ENCODE measurements at regions not wholly inside any gene's neighbourhood (a gene's known extent, or its start where the extent isn't known, plus 50 kb on each side); places are given as distances from the start of the nearest gene placed in this dataset.

DNA sequence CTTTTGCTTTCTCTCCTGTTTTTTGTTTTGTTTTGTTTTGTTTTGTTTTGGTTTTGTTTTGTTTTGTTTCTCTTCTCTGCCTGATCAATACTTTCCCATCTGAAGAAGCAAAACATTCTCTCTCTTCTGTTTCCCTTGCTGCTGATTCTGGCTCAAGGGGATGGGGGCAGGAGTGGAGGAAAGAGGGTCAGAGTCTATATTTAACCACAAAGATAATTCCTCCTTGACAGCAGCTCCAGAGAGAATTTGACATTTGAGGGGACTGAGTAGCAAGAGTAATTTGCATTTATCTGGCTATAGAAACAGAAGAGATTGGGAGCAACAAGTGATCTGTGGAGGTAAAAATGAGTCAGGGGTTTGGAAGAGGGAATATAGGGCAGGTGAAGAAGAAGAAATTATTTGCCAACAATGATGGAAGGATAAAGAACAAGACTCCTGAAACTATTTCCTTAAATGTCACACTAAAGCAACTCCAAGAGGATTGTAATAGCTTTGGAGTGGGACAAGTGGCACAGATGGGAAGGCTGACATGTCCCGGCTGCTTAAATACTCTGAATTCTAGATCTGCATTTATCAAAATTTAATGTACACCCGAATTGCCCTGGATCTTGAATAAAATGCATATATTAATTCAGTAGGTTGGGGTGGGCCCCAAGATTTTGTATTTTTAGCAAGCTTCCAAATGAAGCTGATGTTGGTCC lies 349.3 kb upstream of the PLXNA2 start:
- Histone ChIP-seq H3K4me3 (no peak overlapping the region), H3K36me3 (no peaks in the 10 kb centered on the region), H3K27me3 (replicated peaks; ENCODE audit: insufficient read depth) (no peaks in the 10 kb centered on the region), H3K27ac (no peak overlapping the region), H3K9me3 (no peaks in the 10 kb centered on the region), H3K4me1 (ENCODE audit: control insufficient read depth in 1 of 2, low read depth in 2 of 2) (no peaks in the 10 kb centered on the region)
- ATAC-seq (ENCODE audit: insufficient number of reproducible peaks, low FRiP score, low read depth) (no peak), DNase-seq (ENCODE audit: low spot score) (no peak)
- TF ChIP-seq, protein P1, sequence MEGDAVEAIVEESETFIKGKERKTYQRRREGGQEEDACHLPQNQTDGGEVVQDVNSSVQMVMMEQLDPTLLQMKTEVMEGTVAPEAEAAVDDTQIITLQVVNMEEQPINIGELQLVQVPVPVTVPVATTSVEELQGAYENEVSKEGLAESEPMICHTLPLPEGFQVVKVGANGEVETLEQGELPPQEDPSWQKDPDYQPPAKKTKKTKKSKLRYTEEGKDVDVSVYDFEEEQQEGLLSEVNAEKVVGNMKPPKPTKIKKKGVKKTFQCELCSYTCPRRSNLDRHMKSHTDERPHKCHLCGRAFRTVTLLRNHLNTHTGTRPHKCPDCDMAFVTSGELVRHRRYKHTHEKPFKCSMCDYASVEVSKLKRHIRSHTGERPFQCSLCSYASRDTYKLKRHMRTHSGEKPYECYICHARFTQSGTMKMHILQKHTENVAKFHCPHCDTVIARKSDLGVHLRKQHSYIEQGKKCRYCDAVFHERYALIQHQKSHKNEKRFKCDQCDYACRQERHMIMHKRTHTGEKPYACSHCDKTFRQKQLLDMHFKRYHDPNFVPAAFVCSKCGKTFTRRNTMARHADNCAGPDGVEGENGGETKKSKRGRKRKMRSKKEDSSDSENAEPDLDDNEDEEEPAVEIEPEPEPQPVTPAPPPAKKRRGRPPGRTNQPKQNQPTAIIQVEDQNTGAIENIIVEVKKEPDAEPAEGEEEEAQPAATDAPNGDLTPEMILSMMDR (IDR thresholded peaks at IDR 0.05): no peak

DNA sequence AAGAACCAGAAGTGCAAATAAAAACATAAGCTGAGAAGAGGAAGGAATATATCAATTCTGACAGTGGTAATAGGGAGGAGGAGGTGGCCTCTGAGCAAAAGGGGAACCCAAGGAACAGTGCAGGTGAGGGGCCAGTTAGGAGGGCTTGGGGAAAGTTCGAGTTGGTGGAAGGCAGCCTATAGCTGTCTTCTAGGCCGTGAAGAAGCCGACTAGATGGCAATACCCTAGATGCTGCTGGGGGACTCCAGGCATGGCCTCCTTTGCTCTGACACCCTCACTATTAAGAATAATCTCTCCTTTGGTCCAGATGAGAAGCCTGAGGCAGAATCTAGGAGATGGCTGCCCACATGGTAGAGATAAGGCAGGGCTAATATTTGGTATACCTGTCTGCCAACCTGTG lies 351.1 kb upstream of the PLXNA2 start:
- DNase-seq (ENCODE audit: low spot score) (no peak), ATAC-seq (ENCODE audit: insufficient number of reproducible peaks, low FRiP score, low read depth) (no peak)
- TF ChIP-seq, protein P1 (IDR thresholded peaks at IDR 0.05): no peak
- no peaks in the 10 kb centered on the region for H3K27me3 ChIP-seq (replicated peaks; ENCODE audit: insufficient read depth)
- no peaks in the 10 kb centered on the region for H3K36me3 ChIP-seq
- H3K9me3 ChIP-seq: no peaks in the 10 kb centered on the region
- no peak overlapping the region for H3K4me3 ChIP-seq
- H3K4me1 ChIP-seq (ENCODE audit: control insufficient read depth in 1 of 2, low read depth in 2 of 2): no peaks in the 10 kb centered on the region
- no peak overlapping the region for H3K27ac ChIP-seq

DNA sequence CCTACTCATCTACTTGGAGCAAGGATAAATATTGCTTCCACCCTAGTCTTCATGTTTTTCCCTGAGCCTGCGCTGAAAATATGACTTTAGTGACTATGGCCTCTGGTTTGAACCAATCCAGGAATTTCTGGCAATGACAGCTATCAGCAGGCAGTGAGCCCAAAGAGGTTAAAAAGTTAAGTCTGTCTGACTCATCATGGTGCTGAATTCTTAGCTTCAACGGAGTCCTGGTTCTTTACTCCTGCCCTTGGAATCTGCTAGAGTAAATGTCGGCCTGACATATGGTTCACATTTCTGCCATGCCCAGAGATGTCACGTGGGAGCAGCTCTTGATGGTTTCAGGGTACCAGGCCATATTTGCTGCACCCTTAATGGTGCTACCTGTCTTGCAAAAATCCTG lies 351.6 kb upstream of the PLXNA2 start:
- Histone ChIP-seq H3K4me3 (no peak overlapping the region), H3K9me3 (no peaks in the 10 kb centered on the region), H3K36me3 (no peaks in the 10 kb centered on the region), H3K4me1 (ENCODE audit: control insufficient read depth in 1 of 2, low read depth in 2 of 2) (no peaks in the 10 kb centered on the region), H3K27me3 (replicated peaks; ENCODE audit: insufficient read depth) (no peaks in the 10 kb centered on the region), H3K27ac (no peak overlapping the region)
- no peak for ATAC-seq (ENCODE audit: insufficient number of reproducible peaks, low FRiP score, low read depth)
- TF ChIP-seq, protein P1 (IDR thresholded peaks at IDR 0.05): no peak
- DNase-seq (ENCODE audit: low spot score): no peak

DNA sequence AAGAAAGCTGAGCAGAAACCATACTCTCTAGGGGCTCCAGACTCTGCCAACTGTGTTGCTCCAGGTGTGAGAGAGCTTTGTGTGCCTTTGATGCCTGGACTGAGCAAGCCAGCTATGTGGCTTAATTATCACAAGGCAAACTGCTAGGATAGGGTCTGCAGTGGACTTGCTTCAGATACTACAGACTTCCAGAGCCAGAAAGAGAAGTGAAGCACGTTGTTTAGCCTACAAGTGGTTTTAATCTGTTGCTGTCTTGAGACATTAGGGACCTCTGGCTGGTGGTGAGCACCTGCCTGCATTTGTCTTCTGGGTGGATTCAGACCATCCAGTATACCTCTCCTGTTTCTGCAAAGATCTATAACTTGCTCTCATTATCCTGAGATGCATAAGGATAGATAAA lies 353.4 kb upstream of the PLXNA2 start:
- Histone ChIP-seq H3K36me3 (no peaks in the 10 kb centered on the region), H3K27me3 (replicated peaks; ENCODE audit: insufficient read depth) (no peaks in the 10 kb centered on the region), H3K27ac (no peak overlapping the region), H3K9me3 (no peaks in the 10 kb centered on the region), H3K4me1 (ENCODE audit: control insufficient read depth in 1 of 2, low read depth in 2 of 2) (no peaks in the 10 kb centered on the region), H3K4me3 (no peak overlapping the region)
- no peak for DNase-seq (ENCODE audit: low spot score)
- ATAC-seq (ENCODE audit: insufficient number of reproducible peaks, low FRiP score, low read depth): no peak
- TF ChIP-seq, protein P1 (IDR thresholded peaks at IDR 0.05): no peak

DNA sequence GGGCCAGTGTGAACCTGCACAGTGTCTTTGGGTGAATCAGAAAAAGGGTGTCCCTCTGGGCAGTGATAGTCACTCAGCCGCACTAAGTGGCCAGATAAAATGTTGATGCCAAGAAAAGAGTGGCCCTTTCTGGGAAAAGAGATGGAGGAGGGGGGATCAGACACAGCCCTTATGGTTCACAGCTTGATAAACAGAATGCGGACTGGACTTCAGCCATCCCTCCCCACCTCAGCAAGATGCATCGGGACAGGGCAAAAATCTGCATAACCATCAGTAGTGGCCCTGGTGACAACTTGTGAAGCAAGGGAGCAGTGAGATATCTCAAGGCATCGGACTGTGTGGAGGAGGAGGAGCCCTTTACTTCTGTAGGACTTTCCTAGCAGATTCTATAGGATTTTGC lies 353.8 kb upstream of the PLXNA2 start:
- no peaks in the 10 kb centered on the region for H3K36me3 ChIP-seq
- no peaks in the 10 kb centered on the region for H3K4me1 ChIP-seq (ENCODE audit: control insufficient read depth in 1 of 2, low read depth in 2 of 2)
- no peaks in the 10 kb centered on the region for H3K27me3 ChIP-seq (replicated peaks; ENCODE audit: insufficient read depth)
- H3K27ac ChIP-seq: no peak overlapping the region
- TF ChIP-seq, protein P1 (IDR thresholded peaks at IDR 0.05): no peak
- no peak overlapping the region for H3K4me3 ChIP-seq
- DNase-seq (ENCODE audit: low spot score): no peak
- no peaks in the 10 kb centered on the region for H3K9me3 ChIP-seq
- no peak for ATAC-seq (ENCODE audit: insufficient number of reproducible peaks, low FRiP score, low read depth)

Data from thoracic aorta (tissue), 2 donors.